ENCODE measurements at regions not wholly inside any gene's neighbourhood (a gene's known extent, or its start where the extent isn't known, plus 50 kb on each side); places are given as distances from the start of the nearest gene placed in this dataset.

DNA sequence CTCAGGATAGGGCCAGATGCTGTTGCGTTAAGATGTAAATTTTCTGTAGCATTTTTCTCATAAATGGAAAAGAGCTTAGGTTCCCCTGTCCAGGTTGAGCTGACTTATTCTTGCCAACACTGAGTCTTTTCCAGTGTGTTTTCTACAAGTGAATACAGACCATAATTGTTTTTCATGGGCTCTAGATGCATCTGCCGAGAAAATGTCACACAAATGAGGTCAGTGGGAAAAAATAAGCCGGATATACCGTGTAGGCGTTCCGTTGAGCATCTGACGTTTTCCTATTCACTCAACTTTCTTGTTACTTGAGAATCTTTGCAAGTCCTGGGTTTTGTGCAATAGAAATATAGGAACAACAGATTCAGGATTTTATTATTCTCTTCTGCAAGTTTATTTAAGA is 582.9 kb upstream of the CDH4 start:
- ATAC-seq (no peak), DNase-seq (no peak)
- H3K9me3 ChIP-seq, result no peaks in the 10 kb centered on the region
- H3K4me1 ChIP-seq, result no peaks in the 10 kb centered on the region
- H3K27me3 ChIP-seq (ENCODE audit: insufficient read depth in 3 of 3, low read length in 2 of 3), result peaks cover 0 to 2% (median 0%) of the 10 kb centered on the region in 3 donors
- WGBS, 3 donors, result 32 to 41% (median 35%) methylated on average over 7 of the region's 7 CpGs
- no peaks in the 10 kb centered on the region for H3K36me3 ChIP-seq (ENCODE audit: insufficient read depth in 1 of 2, low read depth in 1 of 2)
- no peak overlapping the region for H3K4me3 ChIP-seq
- H3K27ac ChIP-seq, result no peak overlapping the region
- intact Hi-C loops (cut with DNase I), result no loop called here
- TF ChIP-seq, protein P1, sequence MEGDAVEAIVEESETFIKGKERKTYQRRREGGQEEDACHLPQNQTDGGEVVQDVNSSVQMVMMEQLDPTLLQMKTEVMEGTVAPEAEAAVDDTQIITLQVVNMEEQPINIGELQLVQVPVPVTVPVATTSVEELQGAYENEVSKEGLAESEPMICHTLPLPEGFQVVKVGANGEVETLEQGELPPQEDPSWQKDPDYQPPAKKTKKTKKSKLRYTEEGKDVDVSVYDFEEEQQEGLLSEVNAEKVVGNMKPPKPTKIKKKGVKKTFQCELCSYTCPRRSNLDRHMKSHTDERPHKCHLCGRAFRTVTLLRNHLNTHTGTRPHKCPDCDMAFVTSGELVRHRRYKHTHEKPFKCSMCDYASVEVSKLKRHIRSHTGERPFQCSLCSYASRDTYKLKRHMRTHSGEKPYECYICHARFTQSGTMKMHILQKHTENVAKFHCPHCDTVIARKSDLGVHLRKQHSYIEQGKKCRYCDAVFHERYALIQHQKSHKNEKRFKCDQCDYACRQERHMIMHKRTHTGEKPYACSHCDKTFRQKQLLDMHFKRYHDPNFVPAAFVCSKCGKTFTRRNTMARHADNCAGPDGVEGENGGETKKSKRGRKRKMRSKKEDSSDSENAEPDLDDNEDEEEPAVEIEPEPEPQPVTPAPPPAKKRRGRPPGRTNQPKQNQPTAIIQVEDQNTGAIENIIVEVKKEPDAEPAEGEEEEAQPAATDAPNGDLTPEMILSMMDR (IDR thresholded peaks at IDR 0.05), result no peak

DNA sequence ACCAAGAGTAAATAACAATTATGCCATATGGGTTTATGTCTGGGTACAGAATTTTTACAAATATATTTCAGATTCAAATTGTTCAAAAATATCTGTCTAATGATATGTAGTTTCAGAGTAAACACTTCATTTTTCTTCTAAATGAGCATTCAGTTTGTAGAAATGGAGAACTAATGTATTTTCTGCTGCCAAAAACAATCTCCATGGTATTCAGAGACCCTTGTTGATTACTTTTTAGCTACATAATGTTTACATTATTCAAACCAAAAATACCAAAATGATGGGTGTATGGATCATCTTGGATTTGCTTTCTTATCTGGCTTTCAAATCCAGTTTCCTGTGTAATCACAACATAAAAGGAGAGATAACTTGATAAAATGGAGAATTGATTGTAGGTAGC is 576.0 kb upstream of the CDH4 start:
- Histone ChIP-seq H3K27ac (no peak overlapping the region), H3K4me1 (no peaks in the 10 kb centered on the region), H3K36me3 (ENCODE audit: insufficient read depth in 1 of 2, low read depth in 1 of 2) (no peaks in the 10 kb centered on the region), H3K9me3 (no peaks in the 10 kb centered on the region), H3K4me3 (no peak overlapping the region), H3K27me3 (ENCODE audit: insufficient read depth in 3 of 3, low read length in 2 of 3) (no peaks in the 10 kb centered on the region)
- TF ChIP-seq, protein P1 (IDR thresholded peaks at IDR 0.05), result no peak
- ATAC-seq, result no peak
- intact Hi-C loops (cut with DNase I), result no loop called here
- no peak for DNase-seq

DNA sequence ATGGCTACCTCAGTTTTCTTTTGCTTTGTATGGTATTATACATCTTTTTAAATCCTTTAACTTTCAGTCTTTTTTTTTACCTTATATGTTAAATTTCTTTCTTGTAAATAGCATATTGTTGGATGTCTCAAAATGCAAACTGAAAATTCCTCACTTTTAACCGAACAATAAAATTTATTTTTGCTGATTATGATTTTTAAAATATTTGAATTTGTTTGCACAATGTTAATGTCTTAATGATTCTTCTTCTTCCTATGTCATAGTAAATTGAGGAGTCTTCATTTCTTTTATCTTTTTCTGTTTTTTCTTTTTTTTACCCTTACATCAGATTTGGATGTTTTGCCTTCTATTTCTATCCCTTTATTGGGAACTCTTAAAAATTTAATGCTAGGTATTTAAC is 574.2 kb upstream of the CDH4 start:
- Histone ChIP-seq H3K27me3 (ENCODE audit: insufficient read depth in 3 of 3, low read length in 2 of 3) (no peaks in the 10 kb centered on the region), H3K27ac (no peak overlapping the region), H3K4me1 (no peaks in the 10 kb centered on the region), H3K9me3 (no peaks in the 10 kb centered on the region), H3K36me3 (ENCODE audit: insufficient read depth in 1 of 2, low read depth in 1 of 2) (no peaks in the 10 kb centered on the region), H3K4me3 (no peak overlapping the region)
- TF ChIP-seq, protein P1 (IDR thresholded peaks at IDR 0.05), result no peak
- DNase-seq (no peak), ATAC-seq (no peak)
- 91 to 96% (median 96%) methylated on average over 1 of the region's 1 CpG for WGBS, 3 donors
- intact Hi-C loops (cut with DNase I), result no loop called here

DNA sequence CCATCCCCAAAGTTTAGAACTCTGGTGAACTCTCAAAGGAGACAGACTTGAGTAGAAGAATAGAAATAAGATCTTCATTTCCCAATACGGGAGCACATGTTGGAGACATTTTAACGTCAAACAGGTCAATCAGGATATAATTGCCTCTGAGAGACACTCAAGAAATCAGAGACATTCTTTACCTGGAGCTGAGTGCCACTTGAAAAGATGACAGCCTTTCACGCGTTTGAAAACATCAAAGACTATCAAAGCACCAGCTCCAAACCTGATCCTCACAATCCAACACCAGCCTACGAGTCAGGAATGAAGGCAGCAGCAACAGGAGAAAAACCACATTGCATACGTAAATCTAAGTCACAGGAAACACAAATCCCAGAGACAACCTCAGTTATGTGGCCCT is 571.5 kb upstream of the CDH4 start:
- TF ChIP-seq, protein P1 (IDR thresholded peaks at IDR 0.05), result no peak
- H3K27me3 ChIP-seq (ENCODE audit: insufficient read depth in 3 of 3, low read length in 2 of 3), result no peaks in the 10 kb centered on the region
- DNase-seq (no peak), ATAC-seq (no peak)
- H3K9me3 ChIP-seq, result no peaks in the 10 kb centered on the region
- no peaks in the 10 kb centered on the region for H3K4me1 ChIP-seq
- no peak overlapping the region for H3K4me3 ChIP-seq
- H3K36me3 ChIP-seq (ENCODE audit: insufficient read depth in 1 of 2, low read depth in 1 of 2), result no peaks in the 10 kb centered on the region
- no peak overlapping the region for H3K27ac ChIP-seq
- WGBS, 3 donors, result 80 to 88% (median 84%) methylated on average over 6 of the region's 6 CpGs
- intact Hi-C loops (cut with DNase I), result no loop called here

DNA sequence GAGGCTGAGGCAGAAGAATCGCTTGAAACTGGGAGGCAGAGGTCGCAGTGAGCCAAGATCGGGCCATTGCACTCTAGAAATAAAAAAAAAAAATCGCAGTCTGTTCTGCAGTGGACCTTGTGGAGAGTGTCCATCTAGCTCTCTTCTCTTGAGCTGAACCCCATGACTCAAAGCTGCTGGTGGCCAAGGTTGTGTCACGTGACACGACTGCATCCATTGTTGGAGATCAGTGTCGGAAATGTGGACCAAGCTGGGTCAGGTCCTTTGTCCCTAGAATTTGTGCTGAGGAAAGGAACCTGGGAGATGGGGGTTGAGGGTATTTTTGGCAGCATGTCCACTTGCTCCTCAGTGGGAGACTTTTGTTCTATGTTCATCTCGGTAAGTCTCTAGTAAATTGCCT is 564.8 kb upstream of the CDH4 start:
- H3K4me3 ChIP-seq, result no peak overlapping the region
- DNase-seq (no peak), ATAC-seq (no peak)
- no peaks in the 10 kb centered on the region for H3K4me1 ChIP-seq
- H3K27me3 ChIP-seq (ENCODE audit: insufficient read depth in 3 of 3, low read length in 2 of 3), result peaks cover 0 to under 1% (median 0%) of the 10 kb centered on the region in 3 donors
- TF ChIP-seq, protein P1 (IDR thresholded peaks at IDR 0.05), result no peak
- H3K36me3 ChIP-seq (ENCODE audit: insufficient read depth in 1 of 2, low read depth in 1 of 2), result no peaks in the 10 kb centered on the region
- intact Hi-C loops (cut with DNase I), result no loop called here
- H3K9me3 ChIP-seq, result no peaks in the 10 kb centered on the region
- 91 to 96% (median 96%) methylated on average over 8 of the region's 8 CpGs for WGBS, 3 donors
- H3K27ac ChIP-seq, result no peak overlapping the region
